IPS-18a (cell line): ENCODE measurements at regions not wholly inside any gene's neighbourhood (a gene's known extent, or its start where the extent isn't known, plus 50 kb on each side); places are given as distances from the start of the nearest gene placed in this dataset.

Experiments
- H3K27ac ChIP-seq: one replicate; pipeline ENCODE4 v1.5.1; 2013; ENCODE audit warnings: low read length
- H3K27me3 ChIP-seq: one replicate; pipeline ENCODE4 v1.6.1; 2013; ENCODE audit warnings: mild to moderate bottlenecking, low read length; ENCODE audit not compliant: control insufficient read depth, insufficient read depth
- H3K36me3 ChIP-seq: one replicate; pipeline ENCODE4 v1.6.1; 2013; ENCODE audit warnings: low read depth, low read length; ENCODE audit not compliant: control insufficient read depth
- H3K4me1 ChIP-seq: one replicate; pipeline ENCODE4 v1.6.1; 2013; ENCODE audit warnings: low read depth, low read length; ENCODE audit not compliant: control insufficient read depth
- H3K4me3 ChIP-seq: one replicate; pipeline ENCODE4 v1.5.1; 2013; ENCODE audit warnings: low read length
- H3K9ac ChIP-seq: one replicate; pipeline ENCODE4 v1.6.1; 2013; ENCODE audit warnings: mild to moderate bottlenecking, low read length, moderate library complexity
- H3K9me3 ChIP-seq: one replicate; pipeline ENCODE4 v1.6.1; 2013; ENCODE audit warnings: low read depth, low read length; ENCODE audit not compliant: control insufficient read depth

DNA sequence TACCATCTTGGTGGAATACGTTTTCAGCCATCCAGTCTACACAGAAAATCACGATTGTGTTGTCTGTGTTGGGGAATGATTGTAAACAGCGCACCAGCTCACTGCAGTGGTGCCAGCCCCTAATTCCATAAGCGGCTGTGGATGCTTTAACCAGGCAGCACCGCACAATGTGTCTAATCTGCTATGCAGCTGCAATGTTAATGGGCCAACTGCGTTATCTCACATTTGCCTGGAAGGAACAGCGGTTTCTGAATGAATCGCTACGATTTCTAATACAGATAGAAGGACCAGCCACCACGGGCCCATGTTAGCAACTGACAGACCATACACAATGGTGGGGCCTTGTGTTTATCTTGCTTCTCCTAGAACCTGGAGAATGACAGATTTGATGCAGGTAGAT is 384.5 kb upstream of the KIRREL3 start:
- Histone ChIP-seq H3K9me3 (no peaks in the 10 kb centered on the region), H3K36me3 (no peaks in the 10 kb centered on the region), H3K27me3 (no peaks in the 10 kb centered on the region), H3K4me1 (no peaks in the 10 kb centered on the region), H3K27ac (no peak overlapping the region), H3K9ac (no peak overlapping the region), H3K4me3 (no peak overlapping the region)

DNA sequence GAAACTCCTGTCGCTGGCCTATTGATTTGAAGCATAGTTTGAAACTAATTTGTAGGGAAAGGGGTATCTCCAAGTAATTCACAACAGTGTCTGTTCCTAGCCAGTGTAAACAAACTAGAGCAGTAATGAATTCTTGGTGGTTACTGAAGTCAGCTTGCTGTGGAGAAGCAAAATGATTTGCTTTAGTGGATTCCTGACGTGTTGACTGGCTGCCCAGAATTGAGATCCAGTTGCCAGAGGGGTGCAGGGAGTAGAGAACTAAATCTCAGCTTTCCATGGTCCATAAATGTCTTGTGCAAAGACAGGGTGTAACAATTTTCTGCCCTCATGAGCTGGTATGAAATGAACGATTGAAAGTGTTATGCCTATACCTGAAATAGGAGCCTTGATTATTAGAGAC is 382.5 kb upstream of the KIRREL3 start:
- H3K4me3 ChIP-seq, result no peak overlapping the region
- H3K4me1 ChIP-seq, result no peaks in the 10 kb centered on the region
- H3K9ac ChIP-seq, result no peak overlapping the region
- H3K27ac ChIP-seq, result no peak overlapping the region
- no peaks in the 10 kb centered on the region for H3K27me3 ChIP-seq
- H3K36me3 ChIP-seq, result no peaks in the 10 kb centered on the region
- H3K9me3 ChIP-seq, result no peaks in the 10 kb centered on the region

DNA sequence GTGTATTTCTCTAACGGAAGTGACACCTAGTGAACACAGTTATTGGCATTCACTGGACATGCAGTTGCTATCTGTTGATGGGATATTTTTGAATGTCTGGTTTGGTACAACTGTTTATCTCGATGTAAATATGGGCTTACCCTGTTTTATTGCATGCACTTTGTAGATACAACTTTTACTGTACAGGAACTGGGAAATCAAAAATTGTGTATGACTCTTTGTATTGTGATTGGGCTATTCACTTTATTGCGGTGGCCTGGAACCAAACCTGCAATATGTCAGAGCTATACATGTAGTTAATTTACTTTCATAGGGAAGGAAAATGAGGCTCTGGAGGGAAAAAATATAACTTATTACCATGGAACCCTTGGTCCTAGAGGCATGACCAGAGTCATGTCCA is 380.7 kb upstream of the KIRREL3 start:
- no peaks in the 10 kb centered on the region for H3K9me3 ChIP-seq
- H3K4me1 ChIP-seq, result no peaks in the 10 kb centered on the region
- H3K27me3 ChIP-seq, result no peaks in the 10 kb centered on the region
- H3K36me3 ChIP-seq, result no peaks in the 10 kb centered on the region
- no peak overlapping the region for H3K27ac ChIP-seq
- no peak overlapping the region for H3K9ac ChIP-seq
- no peak overlapping the region for H3K4me3 ChIP-seq

DNA sequence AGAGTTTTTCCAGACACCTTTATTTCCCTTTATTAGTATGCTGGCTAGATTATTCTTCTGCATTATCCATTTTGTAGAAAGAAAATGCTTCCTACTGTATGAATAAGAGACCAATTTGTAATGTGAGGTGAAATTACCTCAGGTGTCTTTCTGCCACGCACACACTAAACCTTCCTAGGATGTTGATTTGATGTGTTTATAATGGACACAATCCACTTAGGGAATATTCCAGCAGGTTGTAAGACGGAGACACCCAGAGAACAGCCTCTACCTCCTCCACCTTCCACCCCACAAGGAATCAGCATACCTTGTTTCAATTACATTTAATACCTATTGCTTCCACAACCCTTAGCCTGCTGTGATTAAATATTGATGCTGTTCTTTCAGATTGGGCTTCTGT is 379.1 kb upstream of the KIRREL3 start:
- no peaks in the 10 kb centered on the region for H3K9me3 ChIP-seq
- H3K4me3 ChIP-seq, result no peak overlapping the region
- no peak overlapping the region for H3K9ac ChIP-seq
- no peaks in the 10 kb centered on the region for H3K36me3 ChIP-seq
- no peaks in the 10 kb centered on the region for H3K27me3 ChIP-seq
- no peak overlapping the region for H3K27ac ChIP-seq
- no peaks in the 10 kb centered on the region for H3K4me1 ChIP-seq

DNA sequence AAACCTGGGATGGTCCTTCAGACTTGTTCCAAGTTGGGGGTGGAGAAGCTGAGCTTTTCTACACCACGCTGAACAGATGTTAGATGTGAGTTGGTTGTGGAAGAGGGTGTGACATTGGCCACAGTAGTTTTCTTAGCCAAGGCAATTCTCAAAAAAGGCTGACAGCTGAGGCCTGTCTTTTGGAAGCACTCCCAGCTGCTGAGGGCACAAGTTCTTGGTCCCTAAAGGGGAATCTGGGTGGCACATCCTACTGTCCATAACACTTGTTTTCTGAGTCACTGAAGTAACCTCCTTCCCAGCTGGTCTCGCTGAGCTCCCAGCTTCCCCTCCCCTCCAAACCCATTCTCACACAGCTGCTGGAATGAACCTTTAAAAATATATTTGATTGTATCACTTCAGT is 375.7 kb upstream of the KIRREL3 start:
- no peak overlapping the region for H3K4me3 ChIP-seq
- no peaks in the 10 kb centered on the region for H3K36me3 ChIP-seq
- H3K9ac ChIP-seq, result no peak overlapping the region
- H3K4me1 ChIP-seq, result no peaks in the 10 kb centered on the region
- H3K9me3 ChIP-seq, result no peaks in the 10 kb centered on the region
- H3K27ac ChIP-seq, result no peak overlapping the region
- H3K27me3 ChIP-seq, result no peaks in the 10 kb centered on the region

DNA sequence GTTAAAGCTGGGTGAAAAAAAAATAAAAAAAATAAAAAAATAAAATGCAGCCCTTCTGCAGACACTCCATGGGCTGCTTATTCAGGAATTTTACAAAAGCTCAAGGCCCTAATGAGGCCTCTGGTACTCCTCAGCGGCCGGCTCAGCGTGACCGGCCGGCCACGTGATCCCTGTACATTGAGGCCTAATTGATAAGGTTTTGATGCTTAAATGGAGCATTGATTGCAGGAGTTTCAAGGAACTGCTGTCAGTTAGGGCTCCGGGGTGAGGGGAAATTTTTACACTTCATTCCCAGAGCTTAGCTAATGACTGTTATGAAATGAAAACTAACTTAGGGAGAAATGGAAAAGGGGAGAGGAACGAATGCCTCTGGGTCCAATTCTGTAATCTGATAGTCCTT is 368.8 kb upstream of the KIRREL3 start:
- H3K4me1 ChIP-seq, result peaks cover 5% of the 10 kb centered on the region
- no peak overlapping the region for H3K9ac ChIP-seq
- no peaks in the 10 kb centered on the region for H3K27me3 ChIP-seq
- H3K4me3 ChIP-seq, result no peak overlapping the region
- no peaks in the 10 kb centered on the region for H3K9me3 ChIP-seq
- no peaks in the 10 kb centered on the region for H3K36me3 ChIP-seq
- no peak overlapping the region for H3K27ac ChIP-seq

DNA sequence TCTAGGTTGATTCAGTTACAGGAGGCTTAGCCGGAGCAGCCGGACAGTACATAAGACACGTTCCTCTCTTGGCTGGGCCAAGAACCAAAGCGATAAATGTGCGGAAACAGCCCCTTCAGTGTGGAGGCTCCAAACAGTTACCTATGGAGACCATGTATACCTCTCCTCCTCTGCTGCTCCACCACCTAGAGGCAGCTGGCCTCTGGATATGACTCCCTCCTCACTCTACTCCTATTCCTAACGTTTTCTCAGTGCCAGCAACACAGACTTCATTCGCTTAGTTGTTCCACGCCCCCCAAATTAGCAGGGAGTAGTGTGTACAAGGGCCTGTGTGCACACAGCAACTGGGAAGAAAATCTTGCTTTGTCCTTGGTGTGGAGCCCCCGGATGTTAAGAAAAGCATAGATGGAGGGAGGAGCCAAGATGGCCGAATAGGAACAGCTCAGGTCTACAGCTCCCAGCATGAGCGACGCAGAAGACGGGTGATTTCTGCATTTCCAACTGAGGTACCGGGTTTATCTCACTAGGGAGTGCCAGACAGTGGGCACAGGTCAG is 362.3 kb upstream of the KIRREL3 start:
- Histone ChIP-seq H3K9me3 (no peaks in the 10 kb centered on the region), H3K9ac (no peak overlapping the region), H3K27ac (no peak overlapping the region), H3K27me3 (no peaks in the 10 kb centered on the region), H3K4me3 (no peak overlapping the region), H3K4me1 (no peaks in the 10 kb centered on the region), H3K36me3 (no peaks in the 10 kb centered on the region)

DNA sequence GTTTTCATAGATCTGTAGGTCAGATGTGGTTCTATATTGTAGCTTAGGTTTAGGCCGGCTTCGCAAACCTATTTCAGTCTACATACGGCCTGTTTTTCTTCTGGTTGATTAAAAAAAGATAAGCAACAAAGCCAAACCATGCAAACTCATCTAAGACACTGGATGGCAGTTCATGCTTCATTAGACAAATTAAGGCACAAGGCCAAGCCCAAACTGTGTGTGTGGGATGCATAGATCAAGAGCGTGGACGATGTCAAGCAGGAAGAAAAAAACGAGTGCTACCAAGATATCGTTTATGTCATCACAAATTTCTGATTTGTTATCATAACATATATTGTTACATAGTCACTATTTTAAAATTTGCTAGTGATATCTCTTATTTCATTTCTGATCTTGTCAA is 357.6 kb upstream of the KIRREL3 start:
- Histone ChIP-seq H3K27ac (no peak overlapping the region), H3K9ac (no peak overlapping the region), H3K36me3 (no peaks in the 10 kb centered on the region), H3K4me1 (no peaks in the 10 kb centered on the region), H3K9me3 (no peaks in the 10 kb centered on the region), H3K4me3 (no peak overlapping the region), H3K27me3 (no peaks in the 10 kb centered on the region)

DNA sequence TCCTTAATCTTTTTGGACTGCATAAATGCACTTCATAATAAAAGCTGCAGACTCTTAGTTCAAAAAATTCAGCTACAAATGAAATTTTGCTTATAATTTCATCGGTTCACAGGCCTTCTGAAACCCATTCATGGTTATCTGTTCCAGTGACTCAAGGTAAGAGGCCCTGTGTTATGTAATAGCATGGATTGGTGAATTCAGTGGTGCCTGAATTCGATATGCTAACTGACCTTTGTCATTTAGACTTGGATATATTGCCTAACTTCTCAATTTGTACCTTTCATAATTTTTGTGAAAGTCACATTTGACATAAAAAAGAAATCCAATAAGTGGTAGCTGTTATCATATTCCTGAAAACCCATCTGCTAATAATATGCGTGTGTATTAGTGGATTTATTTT is 349.9 kb upstream of the KIRREL3 start:
- H3K27me3 ChIP-seq, result no peaks in the 10 kb centered on the region
- peaks cover 2% of the 10 kb centered on the region for H3K4me1 ChIP-seq
- peaks cover 21% of the 10 kb centered on the region for H3K9me3 ChIP-seq
- no peak overlapping the region for H3K27ac ChIP-seq
- no peak overlapping the region for H3K4me3 ChIP-seq
- no peak overlapping the region for H3K9ac ChIP-seq
- H3K36me3 ChIP-seq, result no peaks in the 10 kb centered on the region

DNA sequence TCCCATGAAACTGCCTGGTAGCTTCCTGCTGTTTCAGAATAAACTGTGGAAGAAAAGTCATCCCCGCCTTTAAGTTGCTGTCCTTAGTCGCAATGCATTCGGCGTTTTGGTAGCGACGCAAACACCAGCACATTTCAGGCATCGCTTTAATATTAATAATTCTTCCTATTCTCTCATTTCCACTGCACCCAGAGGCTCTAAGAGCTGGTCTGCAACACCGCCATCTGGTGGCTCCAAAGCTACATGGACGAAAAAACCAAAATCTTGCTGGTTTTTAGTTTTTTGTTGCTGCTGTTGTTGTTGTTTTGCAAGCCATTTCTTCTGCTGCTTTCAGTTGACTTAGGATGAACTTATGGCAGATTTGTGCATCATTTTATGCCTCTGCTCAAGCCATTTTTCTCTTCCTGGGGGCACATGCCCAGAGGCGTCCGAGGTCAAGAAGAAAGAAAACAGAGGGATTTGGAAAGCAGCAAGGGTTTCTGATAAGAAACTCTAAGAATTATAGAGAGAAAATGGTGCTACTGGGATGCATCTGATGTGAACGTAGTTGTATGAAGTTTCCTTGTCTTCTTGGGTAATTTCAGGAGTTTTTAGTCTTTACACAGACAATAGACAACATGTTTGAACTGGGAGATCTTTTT is 345.4 kb upstream of the KIRREL3 start:
- H3K4me3 ChIP-seq, result no peak overlapping the region
- H3K27me3 ChIP-seq, result no peaks in the 10 kb centered on the region
- H3K9me3 ChIP-seq, result peaks cover 21% of the 10 kb centered on the region
- peaks cover 2% of the 10 kb centered on the region for H3K4me1 ChIP-seq
- no peaks in the 10 kb centered on the region for H3K36me3 ChIP-seq
- H3K9ac ChIP-seq, result no peak overlapping the region
- no peak overlapping the region for H3K27ac ChIP-seq

DNA sequence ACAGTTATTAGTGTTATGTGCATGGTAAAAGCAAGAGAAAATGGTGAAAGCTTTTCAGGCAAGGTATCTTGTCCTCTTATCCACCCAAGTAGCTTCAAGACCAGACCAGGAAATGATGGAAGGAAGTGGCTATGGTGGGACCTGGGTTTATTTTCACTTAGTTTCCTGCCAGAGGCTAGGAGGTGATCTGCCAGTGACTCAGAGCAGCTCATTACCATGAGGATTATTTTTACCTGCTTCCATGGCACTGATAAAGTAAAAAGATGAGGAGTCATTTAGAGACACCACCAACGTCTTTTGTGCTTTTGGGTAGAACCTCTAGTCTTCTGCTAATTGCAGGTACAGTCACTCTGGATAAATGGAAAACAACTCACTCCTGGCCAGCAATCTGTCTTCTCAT is 339.9 kb upstream of the KIRREL3 start:
- no peaks in the 10 kb centered on the region for H3K36me3 ChIP-seq
- H3K4me1 ChIP-seq, result peaks cover 11% of the 10 kb centered on the region
- no peak overlapping the region for H3K27ac ChIP-seq
- H3K9ac ChIP-seq, result no peak overlapping the region
- H3K4me3 ChIP-seq, result no peak overlapping the region
- no peaks in the 10 kb centered on the region for H3K9me3 ChIP-seq
- H3K27me3 ChIP-seq, result no peaks in the 10 kb centered on the region

DNA sequence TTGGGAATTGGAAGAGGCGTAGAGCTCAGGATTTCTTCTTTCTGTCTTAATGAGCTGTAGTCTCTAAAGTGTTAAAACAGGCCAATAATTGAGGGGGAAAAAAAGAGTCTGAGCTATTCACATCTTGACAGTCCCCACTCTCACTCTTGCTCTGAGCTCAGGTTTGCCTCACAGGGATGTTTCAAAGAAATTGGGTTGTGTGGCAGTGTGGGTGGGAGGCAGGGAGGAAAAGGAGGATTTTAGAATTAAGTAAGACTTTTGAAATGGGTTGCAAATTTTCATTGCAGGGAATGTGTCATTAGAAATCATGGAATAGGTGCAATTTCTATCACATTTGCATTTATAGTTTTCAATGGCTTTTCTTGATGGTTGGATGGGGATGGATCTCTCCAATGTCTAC is 338.8 kb upstream of the KIRREL3 start:
- no peak overlapping the region for H3K27ac ChIP-seq
- H3K36me3 ChIP-seq, result no peaks in the 10 kb centered on the region
- H3K27me3 ChIP-seq, result no peaks in the 10 kb centered on the region
- H3K4me3 ChIP-seq, result no peak overlapping the region
- peaks cover 11% of the 10 kb centered on the region for H3K4me1 ChIP-seq
- H3K9me3 ChIP-seq, result no peaks in the 10 kb centered on the region
- H3K9ac ChIP-seq, result no peak overlapping the region
